GM12872 (cell line): ENCODE measurements at regions not wholly inside any gene's neighbourhood (a gene's known extent, or its start where the extent isn't known, plus 50 kb on each side); places are given as distances from the start of the nearest gene placed in this dataset.

ENCODE experiments used
- CTCF ChIP-seq: IDR thresholded peaks from 3 replicates; pipeline ENCODE4 v1.5.1; 2011; ENCODE audit warnings: low read depth, mild to moderate bottlenecking, low read length, moderate library complexity; ENCODE audit not compliant: insufficient read depth

- no peak for TF ChIP-seq CTCF
These were observed 90.7 kb upstream of the GSE1 start for GRCh38 chr16:85522308-85522841.

- no peak for TF ChIP-seq CTCF
These were observed 90.1 kb upstream of the GSE1 start for GRCh38 chr16:85522842-85523601.

- no peak for TF ChIP-seq CTCF
These were observed 89.3 kb upstream of the GSE1 start for GRCh38 chr16:85523602-85524364.

GRCh38 chr16:85524365-85524629, 88.8 kb upstream of the GSE1 start:
- no peak for TF ChIP-seq CTCF

DNA sequence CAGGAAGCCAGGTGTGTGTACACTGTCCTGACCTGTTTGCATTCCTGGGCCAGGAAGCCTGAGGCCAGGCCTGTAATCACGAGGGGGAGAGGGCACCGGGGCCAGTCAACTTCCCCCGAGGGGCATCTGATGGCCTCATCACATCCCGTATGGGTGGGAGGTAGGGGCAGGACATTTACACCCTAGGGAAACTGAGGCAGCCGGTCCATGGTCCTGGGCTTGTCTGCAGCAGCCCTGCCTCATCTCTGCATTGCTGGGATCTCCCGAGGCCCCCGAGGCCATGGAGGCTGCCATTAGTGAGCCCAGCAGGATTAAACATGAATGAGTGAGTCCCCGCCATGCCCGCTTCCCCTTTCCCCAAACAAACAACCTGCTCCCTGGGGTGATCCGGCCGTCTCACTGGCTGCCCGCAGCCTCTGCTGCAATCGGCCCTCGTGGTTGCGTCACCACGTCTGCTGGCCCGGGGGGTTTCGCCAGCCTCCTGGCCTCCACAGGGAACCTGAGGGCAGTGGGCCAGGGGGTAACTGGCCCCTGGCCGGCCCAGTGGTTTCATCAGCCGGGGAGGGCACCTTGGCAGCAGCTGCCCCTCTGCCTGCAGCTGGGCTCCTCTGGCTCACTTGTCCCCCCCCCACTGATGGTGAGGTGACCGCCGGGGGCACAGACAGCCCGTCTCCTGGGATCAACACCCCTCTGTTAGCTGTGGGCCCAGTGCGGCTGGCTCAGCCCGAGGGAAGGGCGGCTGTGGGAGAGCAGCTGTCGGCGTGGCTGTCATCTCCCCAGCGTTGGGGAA, 88.3 kb upstream of the GSE1 start:
- no peak for TF ChIP-seq CTCF

DNA sequence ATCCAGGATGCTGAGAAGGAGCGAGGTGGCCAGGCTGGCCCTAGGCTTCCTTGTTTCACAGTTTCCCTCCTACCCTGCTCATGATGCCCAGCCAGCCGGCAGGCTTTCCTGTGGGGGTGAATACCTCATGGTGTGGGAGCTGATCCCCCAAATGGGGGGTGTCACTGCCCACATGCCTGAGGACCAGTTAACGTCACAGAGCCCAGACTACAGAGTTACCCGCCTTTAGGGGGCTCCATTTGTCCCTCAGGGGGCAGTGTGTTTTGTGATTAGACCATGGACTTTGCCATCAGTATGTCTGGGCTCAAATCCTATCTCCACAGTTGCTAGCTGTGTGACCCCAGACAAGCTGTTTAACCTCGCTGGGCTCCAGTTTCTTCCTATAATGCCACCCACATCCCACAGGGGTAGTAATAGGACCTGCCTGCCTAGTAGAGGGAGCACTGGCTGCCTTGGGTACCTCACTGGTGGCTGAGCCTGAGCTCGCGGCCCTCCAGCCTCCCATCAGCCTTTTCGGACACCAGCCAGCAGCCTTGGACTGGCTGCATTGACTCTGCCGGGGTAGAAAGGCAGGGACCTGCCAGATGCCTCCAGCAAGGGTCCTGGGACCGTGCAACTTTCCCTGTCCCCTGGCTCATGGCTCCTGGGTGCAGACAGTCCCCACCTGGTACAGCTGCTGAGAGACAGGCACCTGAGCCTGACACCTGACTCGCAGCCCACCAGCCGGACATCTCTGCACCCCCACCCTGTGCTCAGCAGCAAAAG, 87.5 kb upstream of the GSE1 start:
- TF ChIP-seq CTCF: no peak
